DND-41 (cell line): ENCODE measurements at regions not wholly inside any gene's neighbourhood (a gene's known extent, or its start where the extent isn't known, plus 50 kb on each side); places are given as distances from the start of the nearest gene placed in this dataset.

Experiments
- ATAC-seq: fragments of 200-7000 bp; cut with Tn5 transposase; 3 replicates; pipeline ENCODE4 v1.9.1; 2021; ENCODE audit warnings: low read depth; ENCODE audit not compliant: insufficient read depth
- DNase-seq: peaks from one replicate; pipeline ENCODE4 v3.0.0-alpha.2; 2020
- H2AFZ ChIP-seq: 2 replicates; pipeline ENCODE4 v1.6.0; 2012; ENCODE audit warnings: low read depth, low read length
- H3K27ac ChIP-seq: 2 replicates; pipeline ENCODE4 v1.5.1; 2012; ENCODE audit warnings: low read length, inconsistent platforms
- H3K27me3 ChIP-seq: fragments of 200-600 bp; sonication (generic); 2 replicates; pipeline ENCODE4 v1.6.0; 2012; ENCODE audit warnings: low read length, mild to moderate bottlenecking, inconsistent platforms; ENCODE audit not compliant: insufficient read depth, poor library complexity
- H3K36me3 ChIP-seq: 2 replicates; pipeline ENCODE4 v1.5.1; 2012; ENCODE audit warnings: low read length, inconsistent platforms; ENCODE audit not compliant: insufficient read depth
- H3K4me1 ChIP-seq: 2 replicates; pipeline ENCODE4 v1.5.1; 2012; ENCODE audit warnings: mild to moderate bottlenecking, low read length; ENCODE audit not compliant: insufficient read depth
- H3K4me2 ChIP-seq: 2 replicates; pipeline ENCODE4 v1.6.0; 2012; ENCODE audit warnings: mild to moderate bottlenecking, moderate library complexity, low read length, inconsistent platforms; ENCODE audit not compliant: insufficient read depth
- H3K4me3 ChIP-seq, 2 experiments: fragments of 200-600 bp in 1 of 2; shearing (Covaris generic) in 1 of 2; 2 replicates each; pipeline ENCODE4 v1.5.1; 2012 to 2016; ENCODE audit warnings: inconsistent platforms in 2 of 2, low read length in 2 of 2, mild to moderate bottlenecking in 2 of 2, low read depth in 1 of 2, moderate library complexity in 1 of 2
- H3K79me2 ChIP-seq: 2 replicates; pipeline ENCODE4 v1.6.0; 2012; ENCODE audit warnings: low read length, inconsistent platforms; ENCODE audit not compliant: insufficient read depth
- H3K9ac ChIP-seq: 2 replicates; pipeline ENCODE4 v1.6.0; 2012; ENCODE audit warnings: low read depth, mild to moderate bottlenecking, inconsistent platforms, low read length, moderate library complexity
- H3K9me3 ChIP-seq: 2 replicates; pipeline ENCODE4 v1.5.1; 2012; ENCODE audit warnings: low read length, moderate library complexity, mild to moderate bottlenecking, inconsistent platforms; ENCODE audit not compliant: insufficient read depth, severe bottlenecking
- H4K20me1 ChIP-seq: 2 replicates; pipeline ENCODE4 v1.6.0; 2012; ENCODE audit warnings: low read length; ENCODE audit not compliant: insufficient read depth
- EZH2 ChIP-seq: IDR thresholded peaks from 3 replicates; pipeline ENCODE4 v1.6.1; 2012; ENCODE audit warnings: borderline replicate concordance, low read depth, mild to moderate bottlenecking, moderate library complexity, low read length, inconsistent platforms; ENCODE audit not compliant: severe bottlenecking
- TF ChIP-seq, protein P1 (sequence below): IDR thresholded peaks from 2 replicates; pipeline ENCODE4 v1.5.1; 2012; ENCODE audit warnings: borderline replicate concordance, low read length, moderate library complexity, mild to moderate bottlenecking; ENCODE audit not compliant: poor library complexity, severe bottlenecking; ENCODE audit errors: extremely low read depth

- no peak overlapping the region for H2AFZ ChIP-seq
- DNase-seq = no peak
- no peaks in the 10 kb centered on the region for H3K79me2 ChIP-seq
- H3K27ac ChIP-seq = no peak overlapping the region
- ATAC-seq = no peak
- no peak overlapping the region for H3K9ac ChIP-seq
- TF ChIP-seq, protein P1, sequence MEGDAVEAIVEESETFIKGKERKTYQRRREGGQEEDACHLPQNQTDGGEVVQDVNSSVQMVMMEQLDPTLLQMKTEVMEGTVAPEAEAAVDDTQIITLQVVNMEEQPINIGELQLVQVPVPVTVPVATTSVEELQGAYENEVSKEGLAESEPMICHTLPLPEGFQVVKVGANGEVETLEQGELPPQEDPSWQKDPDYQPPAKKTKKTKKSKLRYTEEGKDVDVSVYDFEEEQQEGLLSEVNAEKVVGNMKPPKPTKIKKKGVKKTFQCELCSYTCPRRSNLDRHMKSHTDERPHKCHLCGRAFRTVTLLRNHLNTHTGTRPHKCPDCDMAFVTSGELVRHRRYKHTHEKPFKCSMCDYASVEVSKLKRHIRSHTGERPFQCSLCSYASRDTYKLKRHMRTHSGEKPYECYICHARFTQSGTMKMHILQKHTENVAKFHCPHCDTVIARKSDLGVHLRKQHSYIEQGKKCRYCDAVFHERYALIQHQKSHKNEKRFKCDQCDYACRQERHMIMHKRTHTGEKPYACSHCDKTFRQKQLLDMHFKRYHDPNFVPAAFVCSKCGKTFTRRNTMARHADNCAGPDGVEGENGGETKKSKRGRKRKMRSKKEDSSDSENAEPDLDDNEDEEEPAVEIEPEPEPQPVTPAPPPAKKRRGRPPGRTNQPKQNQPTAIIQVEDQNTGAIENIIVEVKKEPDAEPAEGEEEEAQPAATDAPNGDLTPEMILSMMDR = no peak
- TF ChIP-seq EZH2 = no peak
- no peaks in the 10 kb centered on the region for H3K4me1 ChIP-seq
- H3K36me3 ChIP-seq = no peaks in the 10 kb centered on the region
- no peaks in the 10 kb centered on the region for H4K20me1 ChIP-seq
- H3K4me3 ChIP-seq = no peak overlapping the region
- no peak overlapping the region for H3K4me2 ChIP-seq
- H3K27me3 ChIP-seq = no peaks in the 10 kb centered on the region
- H3K9me3 ChIP-seq = no peaks in the 10 kb centered on the region
Observed at GRCh38 chr2:126994340-126994777, 95.7 kb downstream of the TEX51 start.

- no peaks in the 10 kb centered on the region for H3K27me3 ChIP-seq
- H3K4me2 ChIP-seq = no peak overlapping the region
- H3K9ac ChIP-seq = no peak overlapping the region
- H3K4me3 ChIP-seq = no peak overlapping the region
- no peaks in the 10 kb centered on the region for H4K20me1 ChIP-seq
- DNase-seq = no peak
- H3K36me3 ChIP-seq = no peaks in the 10 kb centered on the region
- ATAC-seq = no peak
- H3K4me1 ChIP-seq = no peaks in the 10 kb centered on the region
- no peak overlapping the region for H3K27ac ChIP-seq
- no peaks in the 10 kb centered on the region for H3K79me2 ChIP-seq
- H2AFZ ChIP-seq = no peak overlapping the region
- H3K9me3 ChIP-seq = no peaks in the 10 kb centered on the region
- no peak for TF ChIP-seq EZH2
- TF ChIP-seq, protein P1 = no peak
Observed at GRCh38 chr2:126995621-126996377, 97.1 kb downstream of the TEX51 start.

- no peaks in the 10 kb centered on the region for H3K79me2 ChIP-seq
Observed at GRCh38 chr2:126996378-126996699, 97.6 kb downstream of the TEX51 start.

More at GRCh38 chr2:126996378-126996699, 97.6 kb downstream of the TEX51 start:
- no peak overlapping the region for H3K9ac ChIP-seq
- H4K20me1 ChIP-seq = no peaks in the 10 kb centered on the region
- no peak overlapping the region for H3K4me2 ChIP-seq
- H3K4me1 ChIP-seq = no peaks in the 10 kb centered on the region
- H3K27ac ChIP-seq = no peak overlapping the region
- H3K27me3 ChIP-seq = no peaks in the 10 kb centered on the region
- H3K4me3 ChIP-seq = no peak overlapping the region
- TF ChIP-seq EZH2 = no peak
- TF ChIP-seq, protein P1 = no peak
- no peaks in the 10 kb centered on the region for H3K9me3 ChIP-seq
- ATAC-seq (no peak), DNase-seq (no peak)
- no peaks in the 10 kb centered on the region for H3K36me3 ChIP-seq
- H2AFZ ChIP-seq = no peak overlapping the region
